Umbilical cord (tissue), 1 donor: ENCODE measurements at regions not wholly inside any gene's neighbourhood (a gene's known extent, or its start where the extent isn't known, plus 50 kb on each side); places are given as distances from the start of the nearest gene placed in this dataset.
"Not testable (repeated sequence)": the region's sequence is repeated elsewhere in the genome, so short reads cannot be mapped to it uniquely, and the experiment has no call there.

ENCODE experiments used
- DNase-seq: peaks from one replicate; pipeline ENCODE4 v3.0.0-alpha.2; 2015; ENCODE audit warnings: low spot score

DNA sequence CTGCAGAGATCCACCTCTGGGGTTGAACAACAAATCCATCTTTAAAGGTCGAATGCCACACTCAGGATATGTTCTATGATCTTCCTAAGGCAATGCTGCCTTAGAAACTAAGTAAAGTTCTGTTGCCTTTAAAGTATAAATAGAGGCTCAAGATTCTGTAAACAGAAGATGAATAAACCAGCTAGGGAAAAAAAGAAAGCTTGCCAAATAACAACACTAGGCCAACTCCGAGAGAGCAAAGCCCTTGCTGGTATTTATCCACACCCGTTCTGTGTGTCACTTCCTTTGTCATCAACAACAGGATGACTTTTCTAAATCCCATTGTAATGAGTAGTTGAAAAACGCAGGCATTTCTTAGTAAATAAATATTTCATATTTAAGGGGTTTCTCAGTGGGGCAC is 330.0 kb upstream of the GLI3 start:
- no peak for DNase-seq

GRCh38 chr7:42561797-42562196 is 324.8 kb upstream of the GLI3 start:
- no peak for DNase-seq

- DNase-seq, result no peak
These were observed 323.9 kb upstream of the GLI3 start for GRCh38 chr7:42560866-42561265.

GRCh38 chr7:42554932-42555331 is 317.9 kb upstream of the GLI3 start:
- DNase-seq, result not testable (repeated sequence)

GRCh38 chr7:42552227-42552626 is 315.2 kb upstream of the GLI3 start:
- DNase-seq, result peak; percentile 40

DNA sequence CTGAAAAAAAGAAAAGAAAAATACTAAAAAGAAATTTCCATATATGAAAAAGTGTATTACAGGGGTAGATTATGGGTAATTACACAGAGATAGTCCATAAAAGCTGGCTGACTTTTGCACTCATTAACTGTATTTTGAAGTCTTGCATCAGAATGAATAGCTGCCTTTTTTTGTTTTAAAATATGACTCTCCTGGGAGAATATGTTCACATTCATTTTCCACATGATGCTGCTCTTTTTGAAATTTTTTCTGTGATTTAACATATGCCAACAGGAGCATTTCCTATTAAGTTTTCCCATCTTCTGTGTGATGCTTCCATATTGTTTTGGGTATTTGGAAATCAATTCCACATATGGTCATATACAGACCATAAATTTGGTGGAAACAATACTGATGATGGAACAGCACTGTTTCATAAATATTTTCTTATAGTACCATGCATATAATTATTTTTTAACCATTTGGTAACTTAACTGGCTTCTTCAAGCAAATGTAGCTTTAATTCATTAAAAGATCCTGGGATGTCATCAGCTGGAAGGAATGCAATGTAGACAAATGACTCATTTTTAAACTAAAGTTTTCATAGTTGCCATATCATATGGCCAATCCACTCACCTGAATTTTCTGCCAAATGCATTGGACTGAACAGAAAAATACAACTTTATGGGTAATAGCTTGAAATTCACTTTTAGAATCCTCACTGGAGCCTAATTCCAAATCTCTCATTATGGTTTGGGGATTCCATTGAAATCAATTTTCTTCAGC is 313.9 kb upstream of the GLI3 start:
- no peak for DNase-seq

- no peak for DNase-seq
These were observed 313.0 kb upstream of the GLI3 start for GRCh38 chr7:42549866-42550485.

- DNase-seq, result peak; percentile 46
These were observed 312.0 kb upstream of the GLI3 start for GRCh38 chr7:42548816-42549611.

GRCh38 chr7:42545049-42545724 is 308.2 kb upstream of the GLI3 start:
- no peak for DNase-seq

DNA sequence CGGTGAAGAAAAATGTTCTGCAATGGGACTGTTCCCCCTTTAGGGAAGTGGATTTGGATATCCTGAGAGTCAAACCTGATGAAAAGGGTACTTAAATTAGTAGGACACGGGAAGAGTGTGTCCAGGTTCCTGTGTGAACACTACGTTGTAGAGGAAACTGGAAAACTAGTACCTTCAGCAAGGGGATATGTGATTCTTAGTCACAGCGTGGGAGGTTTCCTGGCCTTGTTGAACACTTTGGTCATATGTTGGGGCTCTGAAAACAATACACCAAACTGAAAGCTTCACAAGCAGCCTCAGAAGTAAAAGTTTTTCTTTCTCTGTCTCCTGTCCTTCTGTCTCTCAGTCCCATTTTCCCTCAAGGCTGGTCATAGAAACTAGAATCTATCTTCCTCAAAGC is 306.9 kb upstream of the GLI3 start:
- DNase-seq, result no peak

DNA sequence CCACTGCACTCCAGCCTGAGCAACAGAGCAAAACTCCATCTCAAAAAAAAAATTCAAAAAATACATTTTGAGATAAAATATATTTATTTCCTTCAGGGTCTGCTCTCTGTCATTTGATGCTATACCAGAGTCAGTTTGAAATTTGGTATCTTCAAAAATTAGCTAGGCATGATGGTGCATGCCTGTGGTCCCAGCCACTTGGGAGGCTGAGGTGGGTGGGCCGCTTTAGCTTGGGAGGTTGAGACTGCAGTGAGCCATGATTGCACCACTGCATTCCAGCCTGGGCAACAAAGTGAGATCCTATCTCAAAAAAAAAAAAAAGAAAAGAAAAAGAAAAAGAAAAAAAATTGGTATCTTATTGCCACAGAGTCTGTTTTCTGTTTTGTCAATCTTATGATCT is 305.4 kb upstream of the GLI3 start:
- not testable (repeated sequence) for DNase-seq

- no peak for DNase-seq
These were observed 297.4 kb upstream of the GLI3 start for GRCh38 chr7:42534441-42534840.

- DNase-seq, result no peak
These were observed 290.0 kb upstream of the GLI3 start for GRCh38 chr7:42527004-42527403.

DNA sequence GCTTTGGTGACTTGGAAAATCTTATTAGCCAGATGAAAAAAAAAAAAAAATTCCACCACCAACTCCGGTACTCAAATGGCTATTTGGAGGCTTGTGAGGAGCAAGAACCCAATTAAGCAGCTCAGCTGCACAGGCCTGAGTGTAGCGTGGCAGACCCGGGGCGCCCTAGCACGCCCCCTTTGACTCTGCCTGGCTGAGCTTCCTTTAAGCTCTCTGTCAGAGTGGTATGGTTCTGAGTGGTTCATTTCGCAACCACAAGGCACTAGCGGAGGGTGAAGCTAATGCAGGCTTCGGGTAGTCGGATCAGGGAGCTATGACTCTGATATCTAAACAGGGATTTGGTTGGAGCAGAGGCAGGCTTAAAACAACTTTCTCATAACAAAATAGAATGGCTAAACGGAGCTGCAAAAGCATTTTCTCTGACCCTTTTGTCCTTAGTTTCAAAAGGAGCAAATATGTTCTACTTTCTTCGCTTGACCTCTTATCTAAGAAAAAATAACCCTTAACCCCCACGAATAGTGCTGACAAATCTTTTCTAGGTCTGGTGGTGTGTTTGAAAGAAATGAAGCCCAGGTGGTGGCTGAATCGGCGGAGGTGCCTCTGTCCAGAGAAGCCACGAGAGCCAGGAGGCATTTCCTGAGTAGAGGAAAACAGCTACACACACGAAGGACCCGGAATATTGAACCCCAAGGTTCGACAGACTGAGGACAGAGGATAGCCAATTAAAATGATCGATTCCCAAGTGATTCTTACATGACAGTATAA is 285.4 kb upstream of the GLI3 start:
- peak; percentile 95 for DNase-seq

- DNase-seq, result no peak
These were observed 274.0 kb upstream of the GLI3 start for GRCh38 chr7:42511027-42511426.

GRCh38 chr7:42506097-42506496 is 269.1 kb upstream of the GLI3 start:
- DNase-seq, result no peak

DNA sequence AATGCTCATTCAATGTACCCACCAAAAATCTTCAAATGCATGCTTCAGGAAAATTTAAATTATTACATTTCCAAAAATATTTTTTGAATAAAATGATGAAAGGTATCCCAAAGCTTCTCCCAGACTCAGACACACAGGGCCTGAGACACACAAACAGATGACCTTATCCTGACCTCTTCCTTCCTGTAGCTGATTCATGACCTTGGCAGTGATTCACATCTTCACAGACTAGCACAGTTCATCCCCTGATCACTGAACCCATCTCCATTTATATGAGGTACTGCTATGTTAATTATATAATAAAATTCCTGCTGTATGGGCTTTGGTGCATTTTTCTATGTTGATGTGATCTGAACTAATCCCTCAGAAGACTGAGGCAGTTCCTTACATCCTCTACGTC is 265.0 kb upstream of the GLI3 start:
- peak; percentile 47 for DNase-seq

DNA sequence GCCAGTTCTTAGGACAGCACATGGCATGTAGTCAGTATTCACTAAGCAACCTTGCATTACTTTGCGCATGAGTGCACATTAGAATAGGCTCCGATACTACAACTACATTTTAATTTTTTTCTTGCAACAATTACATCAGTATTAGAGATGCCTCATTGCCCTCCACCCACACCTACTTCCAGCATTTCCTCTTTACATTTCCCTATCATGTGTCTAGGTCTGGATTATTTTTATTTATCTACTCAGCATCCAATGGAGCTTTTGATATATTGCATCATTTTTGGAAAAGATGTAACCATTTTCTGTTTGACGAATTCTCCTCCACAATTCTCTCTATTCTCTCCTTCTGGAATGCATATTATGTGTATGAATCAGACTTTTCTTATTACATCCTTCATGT is 258.2 kb upstream of the GLI3 start:
- no peak for DNase-seq

DNA sequence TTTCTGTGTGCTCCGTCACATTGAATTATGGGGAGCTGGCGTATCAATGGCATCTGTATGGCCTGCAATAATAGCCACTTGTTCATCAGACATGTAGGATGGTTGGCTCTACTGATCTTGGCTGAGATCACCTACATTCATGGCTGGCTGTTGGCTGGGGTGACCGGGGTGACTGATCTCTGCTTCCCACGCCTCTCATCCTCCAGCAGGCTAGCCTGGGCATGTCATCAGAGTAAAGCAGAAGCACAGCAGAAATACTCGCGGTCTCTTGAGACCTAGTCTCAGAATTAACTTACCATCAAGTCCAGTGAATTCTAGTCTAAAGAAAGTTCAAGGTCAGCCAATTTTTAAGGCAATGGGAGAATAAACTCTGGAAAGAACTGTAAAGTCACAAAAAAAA is 257.7 kb upstream of the GLI3 start:
- DNase-seq, result no peak

DNA sequence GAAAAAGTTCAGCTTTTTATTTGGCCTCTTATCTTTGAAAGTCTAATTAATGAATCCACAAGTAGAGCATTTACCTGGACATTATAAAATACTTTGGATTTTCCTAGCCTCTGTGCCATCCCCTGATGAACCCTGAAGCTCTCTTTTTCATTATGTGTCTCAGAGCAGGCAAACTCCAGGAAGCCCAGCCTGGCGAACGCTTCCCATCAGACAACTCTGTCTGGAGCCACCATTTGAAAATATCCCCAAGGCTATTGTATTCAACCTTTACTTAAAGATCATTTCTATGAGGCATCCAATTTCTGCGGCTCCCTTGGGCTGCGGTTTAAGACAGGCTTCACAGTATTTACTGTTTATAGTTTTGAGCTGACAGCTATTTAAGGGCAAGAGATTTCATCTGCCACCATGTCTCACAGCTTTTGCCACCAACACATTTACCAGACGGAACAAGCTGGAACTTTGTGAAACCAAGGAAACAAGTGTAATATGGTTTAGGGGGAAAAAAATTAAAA is 257.2 kb upstream of the GLI3 start:
- DNase-seq, result no peak
